ENCODE measurements at regions not wholly inside any gene's neighbourhood (a gene's known extent, or its start where the extent isn't known, plus 50 kb on each side); places are given as distances from the start of the nearest gene placed in this dataset.

DNA sequence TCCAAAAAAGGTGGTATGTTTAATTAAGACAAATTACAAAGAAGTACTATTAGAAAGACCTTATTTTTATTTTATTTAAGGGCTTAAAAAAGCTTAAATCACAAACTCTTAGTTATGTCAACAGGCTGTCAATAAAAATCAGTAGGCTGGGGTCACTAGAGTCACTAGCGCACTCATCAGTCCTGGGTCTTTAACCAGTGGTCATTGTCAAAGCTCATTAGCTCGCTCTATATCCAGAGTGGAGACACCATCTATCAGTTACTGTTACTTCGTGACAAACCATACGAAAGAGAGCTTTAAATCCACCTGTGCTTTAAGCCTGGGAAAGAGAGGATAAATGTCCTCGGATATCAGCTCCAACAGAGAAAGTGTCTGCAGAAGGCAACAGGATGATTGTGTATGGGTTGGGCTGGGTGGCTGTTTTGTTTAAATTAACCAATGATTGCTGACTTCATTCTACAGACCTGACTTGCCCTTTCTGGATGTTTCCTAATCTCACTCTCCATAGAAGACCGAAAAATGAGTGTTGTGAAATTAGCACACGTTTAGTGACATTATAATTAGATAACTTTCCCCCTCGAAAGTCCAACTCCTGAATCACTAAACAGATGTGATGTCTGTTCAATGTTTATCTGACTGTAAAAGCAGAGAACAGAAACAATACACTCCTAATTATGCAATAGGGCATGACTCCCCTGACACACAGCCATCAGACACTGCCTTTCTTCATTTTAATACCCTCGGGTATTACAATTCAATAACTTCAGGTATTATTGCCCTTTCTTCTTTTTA is 123.6 kb upstream of the TNPO1 start:
- no peaks in the 10 kb centered on the region for H3K36me3 ChIP-seq (ENCODE audit: control insufficient read depth, insufficient read depth, low read length)
- ChIA-PET POLR2A (interaction anchor here (0.7 kb wide), 1 partner anchor 408 kb away, joined by 3 read pairs; no protein-coding TSS in a partner anchor), CTCF (ENCODE audit: low intra/inter-chr PET ratio) (no interaction called here)
- FAIRE-seq (no peak), ATAC-seq (no peak), DNase-seq (ENCODE audit: extremely low read depth in 1 of 4, low spot score in 3 of 4) (no peak)
- H3K4me1 ChIP-seq (replicated peaks in 1 of 2; ENCODE audit: control insufficient read depth in 2 of 2, insufficient read depth in 2 of 2, low read length in 2 of 2), result no peaks in the 10 kb centered on the region; a peak in 1 of 5 replicates
- in situ Hi-C loops (cut with MboI), result no loop called here
- no TSS peak for BruUV-seq (replicated peaks)
- no peak for TF ChIP-seq MXD1 (CRISPR knock-in tag; IDR thresholded peaks at IDR 0.05; ENCODE audit: borderline replicate concordance, poor library complexity, severe bottlenecking)
- TF ChIP-seq TCF7L2 (IDR thresholded peaks at IDR 0.05; ENCODE audit: low read depth, low read length), result no peak
- no peak for TF ChIP-seq HCFC1 (IDR thresholded peaks at IDR 0.05; ENCODE audit: low read depth, low read length)
- TF ChIP-seq TAL1 (IDR thresholded peaks at IDR 0.05), result peak; percentile 22; the same call in 1 of the 2 replicates
- no peak for TF ChIP-seq ZNF79 (CRISPR knock-in tag; IDR thresholded peaks at IDR 0.05; ENCODE audit: low read depth)
- peak; percentile 94 for TF ChIP-seq CEBPB (tag; IDR thresholded peaks at IDR 0.05)
- TF ChIP-seq NBN (IDR thresholded peaks at IDR 0.05; ENCODE audit: low read depth), result no peak
- no peak for TF ChIP-seq CEBPG (CRISPR knock-in tag; IDR thresholded peaks at IDR 0.05)
- peak; percentile 51 to 58; a peak in 3 of 4 replicates for TF ChIP-seq CEBPG (tag; conservative IDR thresholded peaks at IDR 0.05 in 1 of 2, IDR thresholded peaks at IDR 0.05 in 1 of 2)
- TF ChIP-seq FOXM1 (IDR thresholded peaks at IDR 0.05; ENCODE audit: low read depth), result peak; percentile 28; the same call in 1 of the 2 replicates
- no peak for TF ChIP-seq FOXM1 (CRISPR knock-in tag; IDR thresholded peaks at IDR 0.05; ENCODE audit: low read depth)
- TF ChIP-seq ZNF318 (IDR thresholded peaks at IDR 0.05; ENCODE audit: borderline replicate concordance in 1 of 2, low read depth in 1 of 2), result no peak
- peak; percentile 23 for TF ChIP-seq TBP (optimal IDR thresholded peaks at IDR 0.05; ENCODE audit: low read depth, low read length)
- 5% methylated on average over 9 of the region's 9 CpGs for WGBS (ENCODE audit: insufficient coverage, low coverage, missing lambda C conversion rate)
- no peaks in the 10 kb centered on the region for H3K9me3 ChIP-seq (replicated peaks; ENCODE audit: control insufficient read depth, insufficient read depth, low read depth, low read length)
- H3K9ac ChIP-seq (ENCODE audit: insufficient read depth in 1 of 2, low read depth in 2 of 2, low read length in 2 of 2), result no peak overlapping the region
- H3K4me2 ChIP-seq (ENCODE audit: insufficient read depth, low read length), result no peak overlapping the region
- no peak overlapping the region for H3K4me3 ChIP-seq
- no peak overlapping the region for H3K27ac ChIP-seq (ENCODE audit: extremely low read depth, low read depth, low read length)
- intact Hi-C loops (cut with micrococcal nuclease), result no loop called here
- H2AFZ ChIP-seq (ENCODE audit: low read depth, low read length), result 0 out of 2 replicates have a peak overlapping the region, but pooled peaks have one; percentile 4
- H3K79me2 ChIP-seq (ENCODE audit: control insufficient read depth, insufficient read depth, low read length), result no peaks in the 10 kb centered on the region
- H4K20me1 ChIP-seq (replicated peaks; ENCODE audit: control insufficient read depth, insufficient read depth, low read length), result no peaks in the 10 kb centered on the region
- H3K27me3 ChIP-seq (ENCODE audit: control insufficient read depth in 2 of 2, insufficient read depth in 2 of 2, low read length in 2 of 2), result peaks cover 0 to 13% of the 10 kb centered on the region in 2 experiments; a peak in 2 of 5 replicates
- H3K9me1 ChIP-seq (ENCODE audit: control insufficient read depth, insufficient read depth, low read length), result no peaks in the 10 kb centered on the region
